Transverse colon (tissue), 4 donors: ENCODE measurements at regions not wholly inside any gene's neighbourhood (a gene's known extent, or its start where the extent isn't known, plus 50 kb on each side); places are given as distances from the start of the nearest gene placed in this dataset.
"Not testable (repeated sequence)": the region's sequence is repeated elsewhere in the genome, so short reads cannot be mapped to it uniquely, and the experiment has no call there.

Experiments
- CTCF ChIP-seq, 5 experiments: fragments of 200-600 bp in 3 of 5; fragments of 450-650 bp in 2 of 5; sonication (generic) in 3 of 5; IDR thresholded peaks; 1 replicate in 2 of 5; 2 replicates in 3 of 5; pipeline ENCODE4 v1.5.1; 2016 to 2017; ENCODE audit warnings: antibody characterized with exemption in 5 of 5, inconsistent platforms in 3 of 5, mild to moderate bottlenecking in 2 of 5, moderate library complexity in 1 of 5
- POLR2A ChIP-seq: fragments of 450-650 bp; IDR thresholded peaks from one replicate; pipeline ENCODE4 v1.6.1; 2016; ENCODE audit warnings: antibody characterized with exemption, mild to moderate bottlenecking, moderate library complexity
- POLR2AphosphoS5 ChIP-seq, 3 donors: sonication (generic); formaldehyde crosslinking; IDR thresholded peaks; one replicate each; pipeline ENCODE4 v1.6.1; 2016; ENCODE audit warnings: antibody characterized with exemption in 3 of 3

GRCh38 chr1:146618582-146618981 is 319.5 kb upstream of the NBPF12 start:
- TF ChIP-seq CTCF (IDR thresholded peaks at IDR 0.05); POLR2AphosphoS5 (IDR thresholded peaks at IDR 0.05); POLR2A: not testable (repeated sequence)
